ENCODE measurements at regions not wholly inside any gene's neighbourhood (a gene's known extent, or its start where the extent isn't known, plus 50 kb on each side); places are given as distances from the start of the nearest gene placed in this dataset.

- no peak for TF ChIP-seq REST (IDR thresholded peaks at IDR 0.05; ENCODE audit: low read depth)
These were observed 160.1 kb upstream of the ANKRD50 start (continued) for GRCh38 chr4:124872659-124873058.

- Histone ChIP-seq H3K9ac (ENCODE audit: low read length) (no peak overlapping the region), H3K27me3 (ENCODE audit: insufficient read depth, low read length) (no peaks in the 10 kb centered on the region), H3K4me1 (ENCODE audit: control insufficient read depth in 1 of 2, insufficient read depth in 2 of 2, low read length in 2 of 2) (no peaks in the 10 kb centered on the region), H3K4me2 (ENCODE audit: low read length) (no peak overlapping the region), H3K4me3 (replicated peaks in 1 of 2; ENCODE audit: low read depth in 1 of 2, low read length in 2 of 2) (no peak overlapping the region), H4K20me1 (ENCODE audit: insufficient read depth) (no peaks in the 10 kb centered on the region), H3K36me3 (ENCODE audit: control insufficient read depth in 1 of 2, insufficient read depth in 2 of 2, low read length in 2 of 2) (no peaks in the 10 kb centered on the region), H2AFZ (ENCODE audit: low read depth, low read length, poor library complexity, severe bottlenecking) (no peak overlapping the region), H3K79me2 (ENCODE audit: insufficient read depth, low read length) (no peaks in the 10 kb centered on the region), H3K27ac (ENCODE audit: low read depth, low read length) (no peak overlapping the region), H3K9me2 (ENCODE audit: insufficient read depth) (no peaks in the 10 kb centered on the region), H3K9me3 (ENCODE audit: control insufficient read depth in 1 of 2, insufficient read depth in 1 of 2, low read depth in 1 of 2, low read length in 2 of 2) (no peaks in the 10 kb centered on the region)
- BruUV-seq (replicated peaks): no TSS peak
- DNase-seq (ENCODE audit: low read depth, low spot score) (no peak), ATAC-seq (no peak)
- RAD21 ChIA-PET (ENCODE audit: low non-redundant PET in 1 of 2, low total read pairs in 2 of 2, uncharacterized antibody in 2 of 2, unreplicated experiment in 2 of 2): interaction anchor here in 1 of 2 experiments (0.6 kb wide), 1 partner anchor 900 kb away, joined by 3 read pairs; no protein-coding TSS in a partner anchor
- TF ChIP-seq EGR1 (IDR thresholded peaks at IDR 0.05; ENCODE audit: low read depth) (no peak), ELF1 (IDR thresholded peaks at IDR 0.05; ENCODE audit: borderline replicate concordance, low read depth) (no peak), SIN3A (IDR thresholded peaks at IDR 0.05; ENCODE audit: low read depth) (no peak), SP1 (IDR thresholded peaks at IDR 0.05; ENCODE audit: low read depth) (no peak), ZFX (IDR thresholded peaks at IDR 0.05) (no peak), YY1 (IDR thresholded peaks at IDR 0.05; ENCODE audit: extremely low read depth, insufficient replicate concordance, low read depth, low read length) (no peak), CTCF (IDR thresholded peaks at IDR 0.05 in 2 of 3, conservative IDR thresholded peaks at IDR 0.05 in 1 of 3; ENCODE audit: borderline replicate concordance in 1 of 3, insufficient read depth in 1 of 3, low read depth in 2 of 3, low read length in 2 of 3) (no peak), JUND (IDR thresholded peaks at IDR 0.05) (no peak), MAX (IDR thresholded peaks at IDR 0.05) (no peak), CEBPB (IDR thresholded peaks at IDR 0.05; ENCODE audit: low read depth) (no peak), ZBTB33 (IDR thresholded peaks at IDR 0.05; ENCODE audit: extremely low read depth, insufficient replicate concordance, low read length) (no peak), RAD21 (IDR thresholded peaks at IDR 0.05; ENCODE audit: low read depth) (no peak), CBX3 (IDR thresholded peaks at IDR 0.05; ENCODE audit: low read depth) (no peak), FOSL1 (IDR thresholded peaks at IDR 0.05; ENCODE audit: low read depth) (no peak)
- intact Hi-C loops (cut with micrococcal nuclease): no loop called here
- POLR2A ChIA-PET: no interaction called here
- CTCF ChIA-PET: no interaction called here
These were observed 157.5 kb upstream of the ANKRD50 start for GRCh38 chr4:124869961-124870495.

All from HCT116 (cell line).